ENCODE measurements at regions not wholly inside any gene's neighbourhood (a gene's known extent, or its start where the extent isn't known, plus 50 kb on each side); places are given as distances from the start of the nearest gene placed in this dataset.
"Not testable (repeated sequence)": the region's sequence is repeated elsewhere in the genome, so short reads cannot be mapped to it uniquely, and the experiment has no call there.

DNA sequence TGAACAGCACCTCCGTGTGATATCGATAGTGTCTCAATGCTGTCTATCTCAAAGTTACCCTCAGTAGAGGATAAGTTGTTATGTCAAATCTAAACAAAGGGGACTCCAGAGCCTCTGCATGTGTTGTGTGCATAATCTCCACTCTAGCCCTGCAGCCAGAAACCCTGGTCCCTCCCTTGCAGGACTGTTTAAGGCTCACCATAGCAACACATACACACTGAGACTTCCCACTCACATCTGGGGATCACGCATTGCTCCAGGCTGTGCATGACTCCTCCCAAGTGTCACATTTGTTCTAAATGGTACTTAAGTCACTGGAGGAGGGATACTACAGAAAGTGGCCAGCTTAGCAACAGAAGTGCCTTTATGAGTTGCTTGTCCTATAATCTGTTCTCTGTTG lies 258.6 kb upstream of the CRIM1 start:
- H3K4me3 ChIP-seq (replicated peaks in 1 of 3; ENCODE audit: low read depth in 2 of 3, low read length in 3 of 3): no peak overlapping the region
- peak overlapping the region in 1 of 7 donors; percentile 5 for H3K27ac Mint-ChIP-seq
- H3K27me3 Mint-ChIP-seq (ENCODE audit: low read depth in 3 of 3): peaks cover 0 to 4% (median 0%) of the 10 kb centered on the region in 3 donors
- H3K9ac ChIP-seq (ENCODE audit: insufficient read depth, low read length, poor library complexity, severe bottlenecking): no peak overlapping the region
- H3K36me3 Mint-ChIP-seq: no peaks in the 10 kb centered on the region
- WGBS (ENCODE audit: insufficient coverage): 100% methylated on average over 2 of the region's 3 CpGs
- no peaks in the 10 kb centered on the region for H4K20me1 ChIP-seq (ENCODE audit: insufficient read depth, low read length)
- intact Hi-C loops (cut with micrococcal nuclease): no loop called here
- no peaks in the 10 kb centered on the region for H3K4me1 ChIP-seq (ENCODE audit: control insufficient read depth in 1 of 2, insufficient read depth in 2 of 2, low read length in 2 of 2)
- DNase-seq: no peak
- H3K9me3 Mint-ChIP-seq: peaks cover 2 to 20% (median 12%) of the 10 kb centered on the region in 7 donors
- H3K27me3 ChIP-seq (ENCODE audit: control insufficient read depth in 2 of 2, insufficient read depth in 2 of 2, low read length in 2 of 2): no peaks in the 10 kb centered on the region
- no peak overlapping the region for H3K27ac ChIP-seq (ENCODE audit: low read depth in 1 of 2, low read length in 2 of 2)
- H3K79me2 ChIP-seq (ENCODE audit: insufficient read depth, low read length): no peaks in the 10 kb centered on the region
- no peak overlapping the region for H2AFZ ChIP-seq (ENCODE audit: insufficient read depth, low read depth, low read length, poor library complexity, severe bottlenecking)
- TF ChIP-seq, protein P1, sequence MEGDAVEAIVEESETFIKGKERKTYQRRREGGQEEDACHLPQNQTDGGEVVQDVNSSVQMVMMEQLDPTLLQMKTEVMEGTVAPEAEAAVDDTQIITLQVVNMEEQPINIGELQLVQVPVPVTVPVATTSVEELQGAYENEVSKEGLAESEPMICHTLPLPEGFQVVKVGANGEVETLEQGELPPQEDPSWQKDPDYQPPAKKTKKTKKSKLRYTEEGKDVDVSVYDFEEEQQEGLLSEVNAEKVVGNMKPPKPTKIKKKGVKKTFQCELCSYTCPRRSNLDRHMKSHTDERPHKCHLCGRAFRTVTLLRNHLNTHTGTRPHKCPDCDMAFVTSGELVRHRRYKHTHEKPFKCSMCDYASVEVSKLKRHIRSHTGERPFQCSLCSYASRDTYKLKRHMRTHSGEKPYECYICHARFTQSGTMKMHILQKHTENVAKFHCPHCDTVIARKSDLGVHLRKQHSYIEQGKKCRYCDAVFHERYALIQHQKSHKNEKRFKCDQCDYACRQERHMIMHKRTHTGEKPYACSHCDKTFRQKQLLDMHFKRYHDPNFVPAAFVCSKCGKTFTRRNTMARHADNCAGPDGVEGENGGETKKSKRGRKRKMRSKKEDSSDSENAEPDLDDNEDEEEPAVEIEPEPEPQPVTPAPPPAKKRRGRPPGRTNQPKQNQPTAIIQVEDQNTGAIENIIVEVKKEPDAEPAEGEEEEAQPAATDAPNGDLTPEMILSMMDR (IDR thresholded peaks at IDR 0.05): no peak
- no peak overlapping the region for H3K4me3 Mint-ChIP-seq
- peaks cover 0 to 8% of the 10 kb centered on the region in 2 donors for H3K9me3 ChIP-seq (replicated peaks in 1 of 2; ENCODE audit: control insufficient read depth in 1 of 2, insufficient read depth in 1 of 2, low read length in 2 of 2)
- H3K4me1 Mint-ChIP-seq: no peaks in the 10 kb centered on the region
- H3K36me3 ChIP-seq (replicated peaks in 1 of 2; ENCODE audit: control insufficient read depth in 1 of 2, insufficient read depth in 2 of 2, low read length in 2 of 2): no peaks in the 10 kb centered on the region
- no peak overlapping the region for H3K4me2 ChIP-seq (replicated peaks; ENCODE audit: extremely low read depth, low read length, poor library complexity, severe bottlenecking)

- H3K9me3 ChIP-seq (replicated peaks in 1 of 2; ENCODE audit: control insufficient read depth in 1 of 2, insufficient read depth in 1 of 2, low read length in 2 of 2): peaks cover 5 to 19% of the 10 kb centered on the region in 2 donors
Measured at GRCh38 chr2:36091844-36092741, 263.5 kb upstream of the CRIM1 start.

More at GRCh38 chr2:36091844-36092741, 263.5 kb upstream of the CRIM1 start:
- H3K27ac ChIP-seq (ENCODE audit: low read depth in 1 of 2, low read length in 2 of 2); H2AFZ ChIP-seq (ENCODE audit: insufficient read depth, low read depth, low read length, poor library complexity, severe bottlenecking); H3K36me3 Mint-ChIP-seq; H3K4me1 ChIP-seq (ENCODE audit: control insufficient read depth in 1 of 2, insufficient read depth in 2 of 2, low read length in 2 of 2); H3K36me3 ChIP-seq (replicated peaks in 1 of 2; ENCODE audit: control insufficient read depth in 1 of 2, insufficient read depth in 2 of 2, low read length in 2 of 2); H3K27me3 Mint-ChIP-seq (ENCODE audit: low read depth in 3 of 3); DNase-seq; H3K27ac Mint-ChIP-seq; H3K4me2 ChIP-seq (replicated peaks; ENCODE audit: extremely low read depth, low read length, poor library complexity, severe bottlenecking); intact Hi-C loops (cut with micrococcal nuclease); H3K79me2 ChIP-seq (ENCODE audit: insufficient read depth, low read length); H3K4me1 Mint-ChIP-seq; H4K20me1 ChIP-seq (ENCODE audit: insufficient read depth, low read length); H3K4me3 Mint-ChIP-seq; H3K9ac ChIP-seq (ENCODE audit: insufficient read depth, low read length, poor library complexity, severe bottlenecking); H3K27me3 ChIP-seq (ENCODE audit: control insufficient read depth in 2 of 2, insufficient read depth in 2 of 2, low read length in 2 of 2); H3K4me3 ChIP-seq (replicated peaks in 1 of 3; ENCODE audit: low read depth in 2 of 3, low read length in 3 of 3): not testable (repeated sequence)
- H3K9me3 Mint-ChIP-seq: peaks cover 8 to 27% (median 10%) of the 10 kb centered on the region in 7 donors
- WGBS (ENCODE audit: insufficient coverage): 91% methylated on average over 21 of the region's 26 CpGs

All from CD14-positive monocyte (primary cell).